GM21717 (cell line): ENCODE measurements at regions not wholly inside any gene's neighbourhood (a gene's known extent, or its start where the extent isn't known, plus 50 kb on each side); places are given as distances from the start of the nearest gene placed in this dataset.

Experiments used
- ATAC-seq: cut with Tn5 transposase; IDR thresholded peaks from one replicate; pipeline ENCODE4 v1.9.1; 2021; ENCODE audit warnings: mild to moderate bottlenecking, moderate library complexity; ENCODE audit not compliant: unreplicated experiment

DNA sequence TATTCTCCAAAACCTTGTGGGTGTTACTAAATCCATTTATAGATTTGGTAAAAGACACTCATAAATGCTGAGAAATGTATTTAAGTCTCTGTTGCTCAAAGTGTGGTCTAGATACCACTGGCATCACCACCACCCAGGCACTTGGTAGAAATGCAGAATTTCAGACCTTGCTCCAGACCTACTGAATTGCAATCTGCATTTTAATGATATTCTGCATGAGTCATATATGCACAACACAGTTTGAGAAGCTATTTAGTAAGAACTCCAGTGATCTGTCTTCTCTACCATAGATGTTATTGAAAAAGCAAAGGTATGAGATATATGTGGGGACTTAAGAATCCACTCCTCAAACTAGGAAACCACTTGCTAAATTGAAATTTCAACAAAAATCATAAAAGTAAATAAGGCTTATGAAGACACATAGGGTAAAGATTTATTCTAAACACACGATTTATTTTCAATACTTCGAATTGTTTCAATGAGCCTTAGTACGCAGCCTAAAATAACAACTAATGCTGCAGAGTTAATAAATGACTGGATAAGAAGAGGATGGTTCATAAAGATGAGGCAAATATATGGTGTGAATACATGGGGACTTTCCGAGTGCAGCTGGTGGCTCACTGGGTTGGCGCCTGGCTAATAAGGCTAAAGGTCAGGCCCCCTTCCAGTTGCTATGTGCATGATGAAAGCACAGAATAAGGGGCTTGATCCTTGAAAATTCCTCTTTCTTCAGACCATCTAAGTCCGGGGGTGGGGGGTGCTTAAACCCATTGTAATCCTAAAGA is 813.3 kb downstream of the NR2F2 start:
- ATAC-seq = no peak

DNA sequence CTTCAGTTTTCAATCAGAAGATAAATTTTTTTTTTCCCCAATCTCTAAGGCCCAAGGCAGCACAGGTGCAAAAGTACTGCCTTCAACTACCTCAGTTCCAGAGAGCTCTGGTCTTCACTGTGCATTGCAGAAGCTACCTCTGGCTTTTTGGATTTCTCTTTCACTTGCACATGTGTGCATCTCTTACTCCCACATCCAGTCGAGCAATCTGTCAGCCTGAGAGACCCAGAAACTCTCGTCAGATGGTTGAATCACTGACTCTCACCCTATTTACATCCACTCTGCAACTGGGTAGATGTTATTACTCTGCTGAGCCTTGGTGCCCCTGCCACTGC is 813.8 kb downstream of the NR2F2 start:
- no peak for ATAC-seq

DNA sequence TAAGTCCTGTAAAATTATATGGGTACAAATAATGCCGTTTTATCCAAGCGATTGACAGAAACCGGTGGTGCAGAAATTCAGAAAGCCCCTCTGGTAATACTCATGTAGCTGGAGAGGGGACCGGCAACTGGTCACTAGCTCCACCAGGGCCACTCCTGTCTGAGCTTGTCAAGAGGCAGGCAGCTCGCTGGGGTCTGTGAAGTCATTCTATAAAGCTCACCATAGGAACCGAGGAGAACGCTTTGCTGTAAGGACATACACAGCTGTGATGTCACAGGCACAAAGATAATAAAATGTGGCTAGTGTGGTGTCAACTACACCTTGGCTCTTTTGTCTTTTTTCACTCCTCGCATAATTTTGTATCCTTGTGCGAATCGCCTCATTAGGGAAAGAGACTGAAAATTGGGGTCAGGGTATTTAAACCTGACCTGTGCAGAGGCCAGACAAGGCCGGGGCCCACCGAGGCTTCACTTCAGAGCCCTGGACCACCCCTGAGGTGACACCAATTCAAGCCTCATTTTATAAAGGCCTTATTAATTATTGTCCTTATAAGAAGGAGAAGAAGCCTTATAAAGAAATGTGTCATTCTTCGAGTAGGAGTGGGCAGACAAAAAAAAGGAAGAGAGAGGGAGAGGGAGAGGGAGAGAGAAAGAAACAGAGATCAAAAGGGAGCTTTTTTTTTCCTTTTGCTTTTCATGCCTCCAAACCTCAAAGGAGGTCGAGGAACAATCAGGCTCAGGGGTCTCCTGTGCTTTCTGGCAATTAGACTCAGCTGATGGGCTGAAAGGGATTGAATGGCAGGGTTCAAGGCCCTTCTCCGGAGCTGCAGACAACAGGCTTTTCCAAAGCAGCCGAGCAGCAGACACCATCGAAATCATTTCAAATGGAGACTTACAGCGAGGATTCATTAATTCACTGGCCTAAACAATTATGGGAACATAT is 813.3 kb upstream of the ARRDC4 start:
- ATAC-seq = no peak

DNA sequence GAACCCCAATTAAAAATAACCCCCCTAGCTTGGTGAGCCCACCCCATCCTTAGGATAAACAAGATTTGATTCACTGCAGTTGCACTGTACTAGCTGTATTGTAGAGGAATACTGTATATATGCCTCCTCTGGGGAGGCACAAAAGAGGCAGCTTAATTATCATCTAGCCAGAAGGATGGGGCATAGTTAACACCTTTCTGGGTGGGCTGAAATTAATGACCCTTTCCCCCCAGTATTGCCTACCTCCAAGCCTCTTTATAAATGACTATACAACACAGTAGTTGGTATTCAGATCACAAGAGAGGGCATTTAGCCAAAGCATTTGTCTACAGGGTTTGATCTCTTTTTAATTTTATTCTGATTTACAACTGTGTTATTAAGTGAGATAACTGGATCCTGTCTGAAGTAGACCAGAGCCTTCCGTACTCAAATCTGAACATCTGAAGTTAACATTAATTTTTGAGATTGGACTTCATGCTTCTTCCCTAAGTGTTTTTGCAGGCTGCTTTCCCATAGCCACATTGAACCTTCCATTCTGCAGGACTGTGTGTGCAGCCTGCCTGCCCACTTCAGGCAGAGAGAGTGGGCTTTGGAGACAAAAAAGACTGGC is 807.0 kb upstream of the ARRDC4 start:
- ATAC-seq = no peak

DNA sequence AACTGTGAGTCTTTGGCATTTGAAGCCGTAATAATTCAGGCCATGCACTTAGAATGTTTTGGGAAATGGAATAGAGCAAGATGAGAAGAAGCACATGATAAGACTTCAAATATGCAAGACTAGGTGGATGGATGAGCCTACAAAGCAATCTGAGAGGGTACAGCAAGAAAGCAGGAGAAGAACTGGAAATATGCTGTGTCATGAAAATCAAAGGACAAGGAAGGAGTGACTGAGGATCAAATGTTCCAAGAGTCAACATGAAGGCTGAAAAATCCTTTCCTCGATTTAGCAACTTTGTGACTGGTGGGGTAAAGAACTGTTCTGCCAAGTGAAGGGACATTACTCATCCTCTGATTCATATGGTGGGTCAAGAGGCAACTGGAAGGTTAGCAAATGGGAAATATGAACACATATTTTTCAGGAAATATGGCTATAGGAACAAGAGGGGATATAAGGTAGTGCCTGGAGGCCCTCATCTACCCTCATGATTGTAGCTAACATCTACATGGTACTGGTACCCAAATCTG is 803.7 kb upstream of the ARRDC4 start:
- no peak for ATAC-seq

DNA sequence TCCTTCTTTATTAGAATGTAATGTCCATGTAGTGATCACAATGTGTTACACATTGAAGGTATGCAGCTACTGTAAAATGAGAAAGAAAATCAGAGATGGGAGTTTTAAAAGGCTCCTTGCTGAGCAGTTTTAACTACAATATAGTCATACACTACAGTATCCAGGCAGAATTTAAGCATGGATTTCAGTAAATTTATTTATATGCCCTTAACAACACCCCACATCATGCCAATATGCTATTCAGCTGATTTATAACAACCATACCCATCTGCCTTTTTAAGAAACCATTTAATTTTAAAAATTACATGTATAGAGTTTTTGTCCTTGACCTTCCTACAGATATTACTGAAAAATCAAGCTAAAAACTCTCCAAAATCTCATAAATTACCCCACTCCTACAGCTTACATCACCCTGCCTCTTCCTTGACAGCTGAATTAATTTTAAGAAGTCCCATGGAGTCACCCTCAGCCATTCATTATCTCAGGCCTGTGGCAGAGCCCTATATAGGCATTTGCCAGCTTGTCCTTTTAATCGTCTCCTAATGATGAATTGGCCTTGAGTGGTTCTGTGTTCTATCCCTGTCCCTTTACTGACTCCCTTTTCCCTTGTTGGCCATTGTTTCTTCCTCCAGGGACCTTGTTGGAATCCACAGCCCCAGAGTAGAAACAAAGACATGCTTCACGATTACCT is 797.6 kb upstream of the ARRDC4 start:
- no peak for ATAC-seq

DNA sequence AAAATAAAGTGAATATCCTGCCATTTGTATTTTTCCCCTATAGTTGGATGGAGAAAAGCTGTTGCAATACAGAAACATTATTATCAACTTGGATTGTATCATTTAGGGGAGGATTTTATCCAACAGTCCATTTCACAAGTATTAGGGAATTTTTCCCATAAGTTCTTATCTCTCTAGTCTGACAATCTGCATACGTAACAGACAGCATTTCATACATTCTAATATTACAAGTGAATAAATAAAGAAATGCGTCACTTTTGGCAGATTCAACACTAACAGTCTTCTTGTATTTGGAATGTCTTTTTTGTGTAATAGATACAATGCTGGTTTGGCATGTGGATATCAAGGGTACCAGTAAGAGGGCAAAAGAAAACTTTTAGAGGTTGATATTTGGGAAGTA is 795.3 kb upstream of the ARRDC4 start:
- no peak for ATAC-seq

DNA sequence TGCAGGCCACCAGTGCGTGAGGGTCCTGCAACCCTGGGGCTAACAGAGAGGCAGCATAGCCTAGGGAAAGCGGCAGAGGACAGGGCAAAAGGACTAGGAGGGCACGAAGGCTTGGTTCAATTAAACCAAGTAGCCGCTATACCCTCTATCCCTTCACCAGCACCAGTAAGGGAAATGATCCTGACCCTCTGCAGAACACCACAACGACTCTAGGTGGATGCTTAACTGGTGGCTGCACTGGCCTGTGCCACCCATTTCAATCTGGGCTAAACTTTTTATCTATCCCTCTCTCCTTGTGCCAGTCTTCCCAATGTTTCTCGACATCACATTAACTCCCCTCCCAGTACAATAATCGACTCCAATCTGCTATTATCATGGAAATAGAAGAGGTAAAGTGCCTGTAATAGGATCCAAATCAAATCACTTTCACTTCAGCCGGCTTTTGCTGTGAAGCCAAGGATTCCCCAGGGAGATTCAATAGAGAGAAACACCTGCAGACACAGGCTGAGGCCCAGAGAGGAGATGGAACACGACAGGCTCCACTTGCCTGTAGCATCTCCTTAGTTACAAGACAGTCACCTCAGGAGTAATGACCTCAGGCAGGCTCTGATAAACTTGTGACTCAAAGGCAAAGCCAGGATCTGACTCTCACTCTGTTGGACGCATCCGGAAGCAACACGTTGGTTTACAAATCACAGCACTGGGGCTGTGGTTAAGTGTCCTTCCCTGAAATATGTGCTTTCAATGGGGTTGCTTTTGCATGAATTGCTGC is 791.6 kb upstream of the ARRDC4 start:
- no peak for ATAC-seq

DNA sequence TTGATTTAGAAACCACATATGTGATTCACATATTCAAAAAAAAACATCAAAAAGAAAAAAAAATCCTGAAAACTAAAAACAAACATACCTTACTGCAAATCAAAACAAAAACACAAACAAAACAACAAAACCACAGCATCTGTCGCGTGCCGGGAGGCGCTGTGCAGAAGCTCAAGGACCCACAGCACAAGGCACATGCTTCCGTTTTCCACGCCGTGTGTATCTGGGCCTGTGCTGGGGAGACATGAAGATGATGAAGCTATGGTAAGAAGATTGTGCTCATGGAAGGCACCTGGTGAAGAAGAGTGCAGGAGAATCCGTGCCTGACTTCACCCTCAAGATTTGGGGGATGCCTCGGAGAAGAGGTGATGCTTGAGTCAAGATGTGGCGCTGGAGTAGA is 788.9 kb upstream of the ARRDC4 start:
- ATAC-seq = no peak

DNA sequence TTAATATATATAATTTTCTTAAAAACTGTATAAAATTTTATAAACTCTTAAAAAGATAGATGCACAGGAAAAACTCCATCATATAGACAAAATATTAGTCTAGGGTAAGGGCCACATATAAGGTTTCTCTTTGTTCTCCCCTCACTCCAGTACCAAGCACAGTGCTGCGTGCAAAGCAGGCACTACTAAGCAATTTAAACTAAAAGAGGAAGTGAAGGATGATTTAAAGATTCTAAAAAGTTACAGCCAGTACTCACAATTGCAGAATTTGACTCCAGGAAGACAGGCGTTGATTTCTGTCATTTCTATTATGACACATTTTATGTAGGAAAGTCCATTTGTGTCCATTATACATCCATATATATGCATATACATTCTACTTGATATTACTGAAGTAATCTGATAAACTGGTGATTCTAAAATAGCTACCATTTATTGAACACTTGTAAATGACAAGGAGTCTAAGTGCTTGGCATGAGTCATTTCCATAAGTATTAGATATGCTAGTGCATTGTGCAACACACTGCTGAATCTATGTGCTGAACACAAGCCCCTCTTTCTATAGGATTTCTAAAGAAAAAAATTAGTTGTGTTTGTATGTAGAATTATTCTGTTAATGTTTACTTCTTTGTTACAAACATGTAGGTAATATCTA is 785.5 kb upstream of the ARRDC4 start:
- no peak for ATAC-seq

DNA sequence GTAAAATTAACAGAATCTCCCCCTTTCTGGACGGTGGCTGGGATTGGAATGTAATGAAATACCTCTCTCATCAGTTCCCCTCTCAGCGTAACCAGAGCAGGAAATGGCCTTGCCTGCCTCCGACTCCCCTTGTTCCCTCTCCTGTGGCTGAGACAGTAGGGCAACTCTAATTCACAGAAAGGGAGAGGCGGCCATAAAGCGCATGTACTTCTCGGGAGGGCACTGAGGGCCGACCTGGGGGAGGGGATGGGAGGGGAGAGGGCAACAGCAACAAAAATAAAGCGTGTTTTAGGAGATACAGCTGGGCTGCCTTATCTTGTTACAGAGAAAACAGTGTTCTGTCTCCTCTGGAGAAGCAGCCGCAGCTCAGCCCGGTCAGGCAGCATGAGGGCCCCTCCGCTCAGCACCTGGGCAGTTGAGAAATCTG is 783.3 kb upstream of the ARRDC4 start:
- no peak for ATAC-seq

DNA sequence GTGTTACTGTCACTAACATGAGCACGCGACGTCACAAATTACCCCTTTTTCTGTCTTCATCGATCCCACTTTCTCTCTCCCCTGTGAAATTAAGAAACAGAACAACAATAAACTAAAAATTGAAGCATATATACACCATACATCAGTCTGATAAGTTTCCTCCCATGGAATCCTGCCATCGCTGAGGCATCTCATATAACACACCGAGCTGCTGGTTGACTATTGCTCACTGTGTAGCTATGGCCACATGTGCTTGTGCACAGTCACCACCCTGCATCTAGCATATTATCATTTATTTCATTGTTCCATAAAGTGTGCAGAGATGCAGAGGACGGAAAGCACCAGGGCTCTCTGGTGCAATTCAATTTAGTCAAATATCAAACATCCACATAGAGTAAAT is 777.9 kb upstream of the ARRDC4 start:
- ATAC-seq = no peak

DNA sequence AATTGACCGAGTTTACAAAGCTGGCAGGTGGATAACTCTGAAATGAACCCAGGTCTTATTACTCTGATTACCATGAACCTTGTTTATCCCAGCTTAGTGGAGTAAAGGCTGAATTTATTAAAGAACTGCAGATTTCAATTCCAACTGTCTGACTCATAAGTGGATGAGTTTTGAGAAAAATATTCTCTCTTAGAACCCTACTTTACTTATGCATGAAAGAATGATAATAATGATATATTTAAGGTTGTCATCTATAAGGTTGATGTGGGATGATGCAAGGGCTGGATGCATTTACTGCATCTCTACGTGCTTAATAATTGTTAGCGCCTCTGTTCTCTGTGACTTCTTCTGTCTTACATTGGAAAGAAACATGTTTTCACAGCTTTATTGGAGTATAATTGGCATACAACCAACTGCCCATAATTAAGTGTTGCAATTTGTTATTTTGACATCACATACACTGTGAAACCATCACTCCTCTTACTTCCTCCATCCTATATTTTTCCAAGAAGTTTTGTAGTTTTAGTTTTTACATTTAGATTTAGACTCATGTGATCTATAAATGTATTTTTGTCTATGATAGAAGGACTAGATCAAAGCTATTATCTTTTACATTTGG is 771.2 kb upstream of the ARRDC4 start:
- ATAC-seq = no peak

DNA sequence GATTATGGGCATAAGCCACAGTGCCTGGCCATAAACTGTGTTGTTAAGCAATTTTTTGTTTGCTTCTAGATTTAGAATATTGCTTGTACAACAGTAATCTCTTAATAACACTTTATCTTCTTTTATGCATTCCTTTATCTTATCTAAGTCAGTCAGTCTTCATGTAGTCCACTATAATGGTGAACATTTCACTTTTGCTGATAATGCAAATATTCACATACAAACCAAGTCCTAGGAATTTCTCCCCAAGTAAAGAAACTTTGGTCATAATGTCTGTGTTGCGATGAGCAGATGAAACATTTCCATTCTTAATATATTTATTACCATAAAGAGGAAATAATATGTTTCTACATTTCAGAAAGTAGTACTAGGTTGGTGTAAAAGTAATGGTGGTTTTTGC is 765.8 kb upstream of the ARRDC4 start:
- no peak for ATAC-seq

DNA sequence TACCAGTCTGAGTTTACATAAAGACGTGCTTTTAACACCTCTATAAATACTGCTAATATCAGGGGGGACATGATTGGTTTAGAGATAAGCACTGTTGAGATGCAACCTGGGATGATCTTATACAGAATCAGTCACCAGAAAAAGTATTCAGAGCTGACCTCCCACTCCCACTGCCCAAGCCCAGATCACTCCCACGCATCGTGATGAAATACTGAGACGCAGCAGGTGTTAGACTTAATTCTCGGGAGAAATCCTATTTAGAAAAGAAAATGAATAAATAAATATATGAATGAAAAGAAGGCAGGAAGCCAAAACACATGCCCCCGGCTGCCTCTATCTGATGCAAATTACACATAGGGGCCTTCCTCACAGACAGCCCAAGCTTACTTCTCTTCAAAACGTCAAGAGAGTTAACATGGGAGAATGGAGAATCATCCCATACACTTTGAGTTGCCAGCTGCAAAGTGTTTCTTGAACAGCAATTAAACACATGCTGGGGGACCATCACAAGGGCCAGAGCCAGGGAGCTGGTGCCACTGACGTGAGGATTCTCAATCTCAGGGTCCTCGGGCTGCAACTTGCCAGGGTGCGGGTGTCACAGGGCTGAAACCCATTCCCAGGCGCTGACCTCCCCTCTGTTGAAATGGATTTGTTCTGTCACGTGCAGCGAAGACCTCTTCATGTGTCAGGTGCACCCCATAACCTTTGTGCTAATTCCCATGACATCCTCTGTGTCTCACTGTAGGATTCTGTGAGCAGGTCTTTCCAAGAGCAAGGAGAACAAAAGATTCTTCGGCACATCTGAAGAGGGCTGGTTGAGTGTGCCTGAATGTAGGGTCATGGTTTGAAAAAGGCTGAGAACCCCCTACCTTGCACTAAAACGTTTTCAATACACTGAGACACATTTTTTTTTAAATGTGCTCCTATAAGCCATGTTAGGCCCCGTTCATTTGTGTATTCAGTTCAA is 764.2 kb upstream of the ARRDC4 start:
- ATAC-seq = no peak

DNA sequence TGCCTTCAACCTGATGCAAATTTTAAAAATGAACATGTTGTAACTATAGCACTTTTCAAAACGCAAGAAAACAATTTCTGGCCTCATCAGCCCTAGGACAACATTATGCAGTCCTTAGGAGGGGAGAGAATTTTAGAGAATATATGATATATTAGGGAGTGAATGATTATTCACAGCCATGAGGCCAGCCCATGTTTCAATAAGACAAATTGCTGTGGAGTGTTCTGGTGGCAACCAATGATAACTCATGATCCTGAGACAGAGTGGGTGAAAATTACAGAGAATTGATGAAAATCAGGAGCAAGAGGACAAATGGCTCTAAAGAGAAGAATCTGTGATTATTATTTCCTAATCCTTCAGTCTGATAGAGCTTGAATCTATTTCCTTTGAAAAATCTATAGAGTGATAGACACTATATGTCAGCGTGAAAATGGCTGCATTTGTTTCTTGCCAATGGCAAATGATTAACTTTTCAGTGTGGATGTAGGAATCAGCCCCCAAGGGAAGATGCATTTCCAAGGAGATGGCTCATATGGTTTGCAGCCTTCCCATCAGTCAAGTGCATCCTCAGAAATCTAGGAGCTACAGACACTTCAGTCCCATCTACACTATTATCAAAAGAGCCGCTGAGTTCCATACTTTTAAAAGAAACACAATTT is 761.0 kb upstream of the ARRDC4 start:
- no peak for ATAC-seq

DNA sequence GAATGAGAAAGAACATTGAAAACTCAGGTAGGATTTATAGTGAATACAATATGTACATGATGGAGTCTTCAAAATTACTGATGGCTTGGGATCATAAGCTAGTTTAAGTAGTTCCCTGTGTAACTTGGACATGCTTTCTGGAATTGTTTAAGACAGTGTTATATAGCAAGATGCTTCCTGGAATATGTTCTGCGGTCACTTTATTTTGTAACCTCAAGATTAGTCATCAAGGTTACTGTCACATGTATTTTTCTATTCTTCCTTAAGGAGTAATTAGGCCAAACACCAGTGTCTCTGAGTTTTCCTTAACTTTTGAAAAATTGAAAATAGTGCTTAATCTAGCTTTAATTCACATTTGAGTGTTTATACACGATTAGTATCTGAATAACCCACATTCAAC is 760.3 kb upstream of the ARRDC4 start:
- no peak for ATAC-seq

DNA sequence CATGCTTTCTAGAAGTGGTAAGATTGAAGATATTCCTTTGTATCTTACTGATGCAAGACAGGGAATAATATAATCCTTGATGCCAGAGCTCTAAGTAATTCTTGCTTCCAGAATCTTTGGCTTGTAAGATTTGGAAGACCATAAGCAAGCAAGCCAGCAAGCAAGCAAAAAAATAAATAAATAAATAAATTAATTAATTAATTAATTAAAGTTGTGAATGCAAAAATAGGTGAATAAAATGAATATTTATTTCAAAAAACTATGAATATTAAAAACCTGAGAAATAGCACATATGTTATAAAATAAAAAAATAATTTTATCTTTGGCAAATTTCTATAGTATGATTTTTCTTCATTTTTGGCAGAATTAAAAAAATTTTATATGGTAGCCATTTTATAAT is 750.2 kb upstream of the ARRDC4 start:
- no peak for ATAC-seq
